GM23338 (cell line): ENCODE measurements at regions not wholly inside any gene's neighbourhood (a gene's known extent, or its start where the extent isn't known, plus 50 kb on each side); places are given as distances from the start of the nearest gene placed in this dataset.

Experiments
- ATAC-seq: fragments of 200-7000 bp; cut with Tn5 transposase; 3 replicates; pipeline ENCODE4 v1.9.1; 2020
- DNase-seq: peaks from one replicate; pipeline ENCODE4 v3.0.0-alpha.2; 2015; ENCODE audit warnings: low spot score
- H2AFZ ChIP-seq: fragments of 200-600 bp; sonication (generic); 2 replicates; pipeline ENCODE4 v1.8.0; 2016; ENCODE audit warnings: antibody characterized with exemption, mild to moderate bottlenecking, moderate library complexity
- H3F3A ChIP-seq: fragments of 200-600 bp; sonication (generic); replicated peaks from 2 replicates; pipeline ENCODE4 v1.8.0; 2017; ENCODE audit warnings: antibody characterized with exemption, mixed run types, low read depth
- H3K27ac ChIP-seq: fragments of 200-600 bp; sonication (generic); 2 replicates; pipeline ENCODE4 v1.6.1; 2016; ENCODE audit warnings: low read depth
- H3K27me3 ChIP-seq: fragments of 200-600 bp; sonication (generic); 2 replicates; pipeline ENCODE4 v1.8.0; 2016; ENCODE audit warnings: mild to moderate bottlenecking, mixed run types, moderate library complexity; ENCODE audit not compliant: insufficient read depth
- H3K36me3 ChIP-seq: fragments of 200-600 bp; sonication (generic); 2 replicates; pipeline ENCODE4 v1.8.0; 2016; ENCODE audit warnings: mild to moderate bottlenecking; ENCODE audit not compliant: insufficient read depth
- H3K4me1 ChIP-seq: fragments of 200-600 bp; sonication (generic); 2 replicates; pipeline ENCODE4 v1.8.0; 2016; ENCODE audit warnings: mild to moderate bottlenecking, moderate library complexity; ENCODE audit not compliant: insufficient read depth
- H3K4me2 ChIP-seq: fragments of 200-600 bp; sonication (generic); 2 replicates; pipeline ENCODE4 v1.7.1; 2017; ENCODE audit warnings: mixed run types
- H3K4me3 ChIP-seq: fragments of 200-600 bp; sonication (generic); 2 replicates; pipeline ENCODE4 v1.6.1; 2016; ENCODE audit warnings: mixed run types
- H3K79me2 ChIP-seq: fragments of 200-600 bp; sonication (generic); replicated peaks from 2 replicates; pipeline ENCODE4 v1.8.0; 2017; ENCODE audit warnings: mild to moderate bottlenecking; ENCODE audit not compliant: insufficient read depth
- H3K9me2 ChIP-seq: fragments of 200-600 bp; sonication (generic); 2 replicates; pipeline ENCODE4 v1.8.0; 2017; ENCODE audit not compliant: insufficient read depth
- H4K20me1 ChIP-seq: fragments of 200-600 bp; sonication (generic); replicated peaks from 2 replicates; pipeline ENCODE4 v1.8.0; 2017; ENCODE audit warnings: mild to moderate bottlenecking; ENCODE audit not compliant: insufficient read depth
- H3K27ac Mint-ChIP-seq: 2 replicates; pipeline ENCODE4 v1.8.0; 2020; ENCODE audit warnings: inconsistent platforms, mild to moderate bottlenecking, moderate library complexity, mixed read lengths
- H3K27me3 Mint-ChIP-seq: 3 replicates; pipeline ENCODE4 v1.8.0; 2022; ENCODE audit warnings: low read depth, mild to moderate bottlenecking, moderate library complexity, mixed read lengths, inconsistent platforms; ENCODE audit not compliant: insufficient read depth, poor library complexity
- H3K36me3 Mint-ChIP-seq: 3 replicates; pipeline ENCODE4 v1.8.0; 2021; ENCODE audit warnings: low read depth, mild to moderate bottlenecking, inconsistent platforms, moderate library complexity, mixed read lengths
- H3K4me1 Mint-ChIP-seq: 3 replicates; pipeline ENCODE4 v1.8.0; 2020; ENCODE audit warnings: mild to moderate bottlenecking, inconsistent platforms, mixed read lengths
- H3K4me3 Mint-ChIP-seq: 3 replicates; pipeline ENCODE4 v1.8.0; 2021; ENCODE audit warnings: moderate library complexity, mild to moderate bottlenecking, inconsistent platforms, mixed read lengths
- H3K9me3 Mint-ChIP-seq: 3 replicates; pipeline ENCODE4 v1.8.0; 2020; ENCODE audit warnings: moderate library complexity, mild to moderate bottlenecking, inconsistent platforms, mixed read lengths
- CREB1 ChIP-seq: fragments of 250-450 bp; sonication (Bioruptor Pico); IDR thresholded peaks from 2 replicates; pipeline ENCODE4 v1.5.0; 2020; ENCODE audit warnings: low read depth, mild to moderate bottlenecking, moderate library complexity
- EZH2 ChIP-seq: fragments of 200-600 bp; sonication (generic); IDR thresholded peaks from one replicate; pipeline ENCODE4 v1.8.0; 2017; ENCODE audit warnings: antibody characterized with exemption, mild to moderate bottlenecking, low read depth; ENCODE audit not compliant: unreplicated experiment
- JUNB ChIP-seq: IDR thresholded peaks from one replicate; pipeline ENCODE4 v1.6.1; 2016; ENCODE audit warnings: antibody characterized with exemption; ENCODE audit not compliant: unreplicated experiment
- NANOG ChIP-seq: IDR thresholded peaks from 2 replicates; pipeline ENCODE4 v1.6.1; 2016; ENCODE audit warnings: antibody characterized with exemption, borderline replicate concordance
- POLR2AphosphoS5 ChIP-seq: IDR thresholded peaks from 2 replicates; pipeline ENCODE4 v1.6.1; 2016; ENCODE audit warnings: antibody characterized with exemption, low read depth
- STAT1 ChIP-seq: IDR thresholded peaks from one replicate; pipeline ENCODE4 v1.6.1; 2016; ENCODE audit warnings: antibody characterized with exemption; ENCODE audit not compliant: unreplicated experiment
- ZNF114 ChIP-seq: fragments of 250-450 bp; sonication (Bioruptor Pico); IDR thresholded peaks from 2 replicates; pipeline ENCODE4 v1.5.0; 2020; ENCODE audit warnings: mild to moderate bottlenecking, moderate library complexity
- ZNF331 ChIP-seq: fragments of 250-450 bp; sonication (Bioruptor Pico); IDR thresholded peaks from 2 replicates; pipeline ENCODE4 v1.5.0; 2020; ENCODE audit warnings: low read depth, mild to moderate bottlenecking, moderate library complexity
- TF ChIP-seq, protein P1 (sequence below): IDR thresholded peaks from 2 replicates; pipeline ENCODE4 v1.6.1; 2016; ENCODE audit warnings: antibody characterized with exemption
- TF ChIP-seq, protein P2 (sequence below), 2 experiments: fragments of 200-600 bp in 1 of 2; sonication (generic) in 1 of 2; conservative IDR thresholded peaks; 2 replicates each; pipeline versions ENCODE4 v1.5.1 to v1.6.1; 2016 to 2017; ENCODE audit warnings: antibody characterized with exemption in 2 of 2, low read depth in 2 of 2, mild to moderate bottlenecking in 2 of 2, moderate library complexity in 1 of 2
- TF ChIP-seq, protein P3 (sequence below): IDR thresholded peaks from one replicate; pipeline ENCODE4 v1.6.1; 2018; ENCODE audit warnings: antibody characterized with exemption; ENCODE audit not compliant: unreplicated experiment

DNA sequence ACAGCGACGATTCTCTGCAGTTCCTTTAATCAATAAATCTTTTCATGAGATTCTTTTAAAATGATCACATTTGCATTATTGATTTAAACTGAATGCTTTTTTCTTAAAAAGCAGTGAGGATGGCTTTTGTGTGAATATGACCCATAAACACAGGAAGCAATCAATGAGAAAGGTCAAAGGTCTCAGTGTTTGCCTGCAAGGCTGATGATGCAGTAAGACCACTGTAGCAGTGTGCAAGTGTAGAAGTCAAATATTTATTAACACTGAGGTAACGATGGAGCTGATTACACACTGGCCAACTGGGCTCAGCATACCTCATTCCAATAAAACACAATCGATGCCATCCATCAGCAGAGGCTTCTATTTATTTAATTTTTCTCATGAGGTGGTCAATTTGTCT is 633.5 kb downstream of the DCDC2C start:
- no peak overlapping the region for H3K4me3 ChIP-seq
- no peak overlapping the region for H2AFZ ChIP-seq
- H3K4me2 ChIP-seq, result no peak overlapping the region
- H3K4me1 ChIP-seq, result no peaks in the 10 kb centered on the region
- no peak overlapping the region for H3K27ac ChIP-seq
- peaks cover 1% of the 10 kb centered on the region for H3K27me3 Mint-ChIP-seq
- H4K20me1 ChIP-seq, result no peaks in the 10 kb centered on the region
- no peaks in the 10 kb centered on the region for H3F3A ChIP-seq
- H3K4me1 Mint-ChIP-seq, result peaks cover 4% of the 10 kb centered on the region; the same call in 1 of the 3 replicates
- peaks cover 46% of the 10 kb centered on the region for H3K9me3 Mint-ChIP-seq
- H3K36me3 ChIP-seq, result no peaks in the 10 kb centered on the region
- H3K79me2 ChIP-seq, result no peaks in the 10 kb centered on the region
- H3K4me3 Mint-ChIP-seq, result no peak overlapping the region
- H3K27ac Mint-ChIP-seq, result no peak overlapping the region
- DNase-seq (no peak), ATAC-seq (no peak)
- no peaks in the 10 kb centered on the region for H3K9me2 ChIP-seq
- no peaks in the 10 kb centered on the region for H3K27me3 ChIP-seq
- H3K36me3 Mint-ChIP-seq, result peaks cover 5% of the 10 kb centered on the region; the same call in 1 of the 3 replicates
- TF ChIP-seq NANOG, result no peak
- no peak for TF ChIP-seq STAT1

DNA sequence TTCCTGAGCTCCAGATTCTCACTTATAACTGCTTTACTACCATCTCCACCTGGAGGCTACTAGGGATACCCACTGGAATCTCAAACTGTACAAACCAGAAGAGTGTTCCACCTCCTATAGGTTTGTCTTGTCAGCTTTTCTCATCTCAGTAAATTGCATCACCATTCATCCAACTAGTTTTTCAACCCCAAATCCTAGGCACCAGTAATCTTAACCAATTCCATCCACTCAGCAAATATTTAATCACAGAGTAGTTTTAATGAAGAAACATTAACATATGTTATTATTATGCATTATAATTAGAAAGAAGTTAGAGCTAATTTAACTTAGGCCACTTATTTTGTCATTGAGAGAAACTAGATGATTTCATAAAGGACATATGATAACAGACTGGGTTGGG is 635.0 kb downstream of the DCDC2C start:
- Histone ChIP-seq H3K4me1 (no peaks in the 10 kb centered on the region), H3K79me2 (no peaks in the 10 kb centered on the region), H3K36me3 (peaks cover 7% of the 10 kb centered on the region; the same call in 1 of the 2 replicates), H4K20me1 (no peaks in the 10 kb centered on the region), H3F3A (no peaks in the 10 kb centered on the region), H3K27me3 (no peaks in the 10 kb centered on the region), H3K4me2 (no peak overlapping the region), H2AFZ (no peak overlapping the region), H3K9me2 (no peaks in the 10 kb centered on the region), H3K27ac (no peak overlapping the region), H3K4me3 (no peak overlapping the region)
- no peak for TF ChIP-seq ZNF331 (CRISPR knock-in tag)
- TF ChIP-seq, protein P1, sequence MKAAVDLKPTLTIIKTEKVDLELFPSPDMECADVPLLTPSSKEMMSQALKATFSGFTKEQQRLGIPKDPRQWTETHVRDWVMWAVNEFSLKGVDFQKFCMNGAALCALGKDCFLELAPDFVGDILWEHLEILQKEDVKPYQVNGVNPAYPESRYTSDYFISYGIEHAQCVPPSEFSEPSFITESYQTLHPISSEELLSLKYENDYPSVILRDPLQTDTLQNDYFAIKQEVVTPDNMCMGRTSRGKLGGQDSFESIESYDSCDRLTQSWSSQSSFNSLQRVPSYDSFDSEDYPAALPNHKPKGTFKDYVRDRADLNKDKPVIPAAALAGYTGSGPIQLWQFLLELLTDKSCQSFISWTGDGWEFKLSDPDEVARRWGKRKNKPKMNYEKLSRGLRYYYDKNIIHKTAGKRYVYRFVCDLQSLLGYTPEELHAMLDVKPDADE, result no peak
- no peak for TF ChIP-seq STAT1
- TF ChIP-seq JUNB, result no peak
- no peak for TF ChIP-seq ZNF114 (CRISPR knock-in tag)
- TF ChIP-seq, protein P2, sequence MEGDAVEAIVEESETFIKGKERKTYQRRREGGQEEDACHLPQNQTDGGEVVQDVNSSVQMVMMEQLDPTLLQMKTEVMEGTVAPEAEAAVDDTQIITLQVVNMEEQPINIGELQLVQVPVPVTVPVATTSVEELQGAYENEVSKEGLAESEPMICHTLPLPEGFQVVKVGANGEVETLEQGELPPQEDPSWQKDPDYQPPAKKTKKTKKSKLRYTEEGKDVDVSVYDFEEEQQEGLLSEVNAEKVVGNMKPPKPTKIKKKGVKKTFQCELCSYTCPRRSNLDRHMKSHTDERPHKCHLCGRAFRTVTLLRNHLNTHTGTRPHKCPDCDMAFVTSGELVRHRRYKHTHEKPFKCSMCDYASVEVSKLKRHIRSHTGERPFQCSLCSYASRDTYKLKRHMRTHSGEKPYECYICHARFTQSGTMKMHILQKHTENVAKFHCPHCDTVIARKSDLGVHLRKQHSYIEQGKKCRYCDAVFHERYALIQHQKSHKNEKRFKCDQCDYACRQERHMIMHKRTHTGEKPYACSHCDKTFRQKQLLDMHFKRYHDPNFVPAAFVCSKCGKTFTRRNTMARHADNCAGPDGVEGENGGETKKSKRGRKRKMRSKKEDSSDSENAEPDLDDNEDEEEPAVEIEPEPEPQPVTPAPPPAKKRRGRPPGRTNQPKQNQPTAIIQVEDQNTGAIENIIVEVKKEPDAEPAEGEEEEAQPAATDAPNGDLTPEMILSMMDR (conservative IDR thresholded peaks at IDR 0.05; ENCODE audit: low read depth in 2 of 2), result no peak
- TF ChIP-seq CREB1 (CRISPR knock-in tag), result no peak
- no peak for TF ChIP-seq EZH2
- TF ChIP-seq NANOG, result no peak
- TF ChIP-seq, protein P3, sequence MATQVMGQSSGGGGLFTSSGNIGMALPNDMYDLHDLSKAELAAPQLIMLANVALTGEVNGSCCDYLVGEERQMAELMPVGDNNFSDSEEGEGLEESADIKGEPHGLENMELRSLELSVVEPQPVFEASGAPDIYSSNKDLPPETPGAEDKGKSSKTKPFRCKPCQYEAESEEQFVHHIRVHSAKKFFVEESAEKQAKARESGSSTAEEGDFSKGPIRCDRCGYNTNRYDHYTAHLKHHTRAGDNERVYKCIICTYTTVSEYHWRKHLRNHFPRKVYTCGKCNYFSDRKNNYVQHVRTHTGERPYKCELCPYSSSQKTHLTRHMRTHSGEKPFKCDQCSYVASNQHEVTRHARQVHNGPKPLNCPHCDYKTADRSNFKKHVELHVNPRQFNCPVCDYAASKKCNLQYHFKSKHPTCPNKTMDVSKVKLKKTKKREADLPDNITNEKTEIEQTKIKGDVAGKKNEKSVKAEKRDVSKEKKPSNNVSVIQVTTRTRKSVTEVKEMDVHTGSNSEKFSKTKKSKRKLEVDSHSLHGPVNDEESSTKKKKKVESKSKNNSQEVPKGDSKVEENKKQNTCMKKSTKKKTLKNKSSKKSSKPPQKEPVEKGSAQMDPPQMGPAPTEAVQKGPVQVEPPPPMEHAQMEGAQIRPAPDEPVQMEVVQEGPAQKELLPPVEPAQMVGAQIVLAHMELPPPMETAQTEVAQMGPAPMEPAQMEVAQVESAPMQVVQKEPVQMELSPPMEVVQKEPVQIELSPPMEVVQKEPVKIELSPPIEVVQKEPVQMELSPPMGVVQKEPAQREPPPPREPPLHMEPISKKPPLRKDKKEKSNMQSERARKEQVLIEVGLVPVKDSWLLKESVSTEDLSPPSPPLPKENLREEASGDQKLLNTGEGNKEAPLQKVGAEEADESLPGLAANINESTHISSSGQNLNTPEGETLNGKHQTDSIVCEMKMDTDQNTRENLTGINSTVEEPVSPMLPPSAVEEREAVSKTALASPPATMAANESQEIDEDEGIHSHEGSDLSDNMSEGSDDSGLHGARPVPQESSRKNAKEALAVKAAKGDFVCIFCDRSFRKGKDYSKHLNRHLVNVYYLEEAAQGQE, result no peak
- TF ChIP-seq POLR2AphosphoS5, result no peak
- Mint-ChIP-seq H3K27me3 (peaks cover 1% of the 10 kb centered on the region), H3K4me3 (no peak overlapping the region), H3K36me3 (peaks cover 14% of the 10 kb centered on the region; the same call in 2 of the 3 replicates), H3K27ac (no peak overlapping the region), H3K4me1 (peaks cover 4% of the 10 kb centered on the region; the same call in 1 of the 3 replicates), H3K9me3 (peaks cover 51% of the 10 kb centered on the region)
- DNase-seq, result no peak
- no peak for ATAC-seq
